HCT116 (cell line): ENCODE measurements at regions not wholly inside any gene's neighbourhood (a gene's known extent, or its start where the extent isn't known, plus 50 kb on each side); places are given as distances from the start of the nearest gene placed in this dataset.

Experiments
- CTCF ChIP-seq, 3 experiments: fragments of 200-600 bp in 1 of 3; sonication (generic) in 1 of 3; IDR thresholded peaks in 2 of 3; conservative IDR thresholded peaks in 1 of 3; 2 replicates each; pipeline ENCODE4 v1.5.1; 2012 to 2017; ENCODE audit warnings: low read depth in 2 of 3, low read length in 2 of 3, antibody characterized with exemption in 1 of 3, borderline replicate concordance in 1 of 3, control low read depth in 1 of 3, mild to moderate bottlenecking in 1 of 3, mixed read lengths in 1 of 3, mixed run types in 1 of 3, moderate library complexity in 1 of 3; ENCODE audit not compliant: insufficient read depth in 1 of 3
- EZH2 ChIP-seq: fragments of 200-600 bp; sonication (generic); IDR thresholded peaks from 2 replicates; pipeline ENCODE4 v1.6.1; 2017; ENCODE audit warnings: antibody characterized with exemption, mixed run types
- EZH2phosphoT487 ChIP-seq: fragments of 200-600 bp; IDR thresholded peaks from 2 replicates; pipeline ENCODE4 v1.6.1; 2018; ENCODE audit warnings: antibody characterized with exemption, borderline replicate concordance
- JUND ChIP-seq: IDR thresholded peaks from 2 replicates; pipeline ENCODE4 v1.6.1; 2012
- POLR2AphosphoS5 ChIP-seq: IDR thresholded peaks from 2 replicates; pipeline ENCODE4 v1.6.1; 2011; ENCODE audit warnings: mild to moderate bottlenecking, low read depth, low read length, moderate library complexity
- RAD21 ChIP-seq: IDR thresholded peaks from 2 replicates; pipeline ENCODE4 v1.6.1; 2012; ENCODE audit warnings: low read depth, mild to moderate bottlenecking
- SIN3A ChIP-seq: IDR thresholded peaks from 2 replicates; pipeline ENCODE4 v1.6.1; 2012; ENCODE audit warnings: low read depth
- TCF7L2 ChIP-seq: IDR thresholded peaks from 2 replicates; pipeline ENCODE4 v1.7.0; 2011; ENCODE audit warnings: borderline replicate concordance, inconsistent platforms; ENCODE audit not compliant: insufficient read depth, insufficient read length; ENCODE audit errors: extremely low read depth
- YY1 ChIP-seq: IDR thresholded peaks from 2 replicates; pipeline ENCODE4 v1.6.1; 2011; ENCODE audit warnings: low read length, low read depth, moderate library complexity, mild to moderate bottlenecking; ENCODE audit not compliant: insufficient replicate concordance; ENCODE audit errors: extremely low read depth
- TF ChIP-seq, protein P1 (sequence below): IDR thresholded peaks from 2 replicates; pipeline ENCODE4 v1.6.1; 2011; ENCODE audit warnings: mild to moderate bottlenecking, low read length, moderate library complexity; ENCODE audit not compliant: insufficient replicate concordance; ENCODE audit errors: extremely low read depth

- TF ChIP-seq CTCF (IDR thresholded peaks at IDR 0.05 in 2 of 3, conservative IDR thresholded peaks at IDR 0.05 in 1 of 3; ENCODE audit: borderline replicate concordance in 1 of 3, insufficient read depth in 1 of 3, low read depth in 2 of 3, low read length in 2 of 3) (no peak), EZH2 (no peak), JUND (no peak), RAD21 (no peak), POLR2AphosphoS5 (no peak), SIN3A (no peak), YY1 (no peak), EZH2phosphoT487 (no peak), TCF7L2 (no peak)
- TF ChIP-seq, protein P1, sequence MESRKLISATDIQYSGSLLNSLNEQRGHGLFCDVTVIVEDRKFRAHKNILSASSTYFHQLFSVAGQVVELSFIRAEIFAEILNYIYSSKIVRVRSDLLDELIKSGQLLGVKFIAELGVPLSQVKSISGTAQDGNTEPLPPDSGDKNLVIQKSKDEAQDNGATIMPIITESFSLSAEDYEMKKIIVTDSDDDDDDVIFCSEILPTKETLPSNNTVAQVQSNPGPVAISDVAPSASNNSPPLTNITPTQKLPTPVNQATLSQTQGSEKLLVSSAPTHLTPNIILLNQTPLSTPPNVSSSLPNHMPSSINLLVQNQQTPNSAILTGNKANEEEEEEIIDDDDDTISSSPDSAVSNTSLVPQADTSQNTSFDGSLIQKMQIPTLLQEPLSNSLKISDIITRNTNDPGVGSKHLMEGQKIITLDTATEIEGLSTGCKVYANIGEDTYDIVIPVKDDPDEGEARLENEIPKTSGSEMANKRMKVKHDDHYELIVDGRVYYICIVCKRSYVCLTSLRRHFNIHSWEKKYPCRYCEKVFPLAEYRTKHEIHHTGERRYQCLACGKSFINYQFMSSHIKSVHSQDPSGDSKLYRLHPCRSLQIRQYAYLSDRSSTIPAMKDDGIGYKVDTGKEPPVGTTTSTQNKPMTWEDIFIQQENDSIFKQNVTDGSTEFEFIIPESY = no peak
Observed at GRCh38 chr12:127038152-127038551, 1228.8 kb upstream of the TMEM132C start.
